Glomerular visceral epithelial cell (primary cell): ENCODE measurements at regions not wholly inside any gene's neighbourhood (a gene's known extent, or its start where the extent isn't known, plus 50 kb on each side); places are given as distances from the start of the nearest gene placed in this dataset.

Experiments
- DNase-seq: peaks from one replicate; pipeline ENCODE4 v3.0.0-alpha.2; 2016; ENCODE audit errors: extremely low spot score

DNA sequence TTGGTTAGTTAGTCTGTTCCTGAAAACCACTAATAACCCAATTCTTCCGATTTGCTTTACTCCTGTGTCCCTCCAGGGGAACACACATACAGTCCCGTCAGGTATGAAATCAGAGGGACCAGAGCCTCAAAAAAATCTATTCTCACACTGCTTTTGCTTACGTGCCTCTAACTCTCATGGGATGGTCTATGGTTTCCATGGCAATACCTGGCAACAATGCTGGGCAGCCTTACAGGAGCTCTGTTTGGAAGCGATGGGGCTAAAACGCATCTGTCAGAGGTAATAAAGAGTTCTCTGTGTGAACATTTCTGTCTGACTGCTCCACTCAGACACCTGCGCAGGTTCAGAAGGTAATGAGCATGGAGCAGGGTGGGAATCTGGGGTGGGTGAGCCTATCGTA lies 376.2 kb downstream of the GXYLT1 start:
- no peak for DNase-seq

DNA sequence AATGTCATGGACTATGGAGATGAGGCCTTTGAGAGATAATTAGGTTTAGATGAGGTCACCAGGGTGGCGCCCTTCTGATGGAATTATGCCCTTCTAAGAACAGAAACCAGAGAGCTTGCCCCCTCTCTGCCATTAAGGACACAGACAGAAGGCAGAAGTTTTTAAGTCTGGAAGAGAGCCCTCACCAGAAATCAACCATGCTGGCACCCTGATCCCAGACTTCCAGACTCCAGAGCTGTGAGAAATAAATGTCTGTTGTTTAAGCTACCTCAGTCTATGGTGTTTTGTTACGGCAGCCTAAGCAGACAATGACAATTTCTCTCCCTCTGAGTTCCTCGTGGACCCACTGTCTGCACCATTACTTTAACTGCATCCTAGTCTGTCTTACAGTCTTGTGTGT lies 382.0 kb downstream of the GXYLT1 start:
- no peak for DNase-seq

DNA sequence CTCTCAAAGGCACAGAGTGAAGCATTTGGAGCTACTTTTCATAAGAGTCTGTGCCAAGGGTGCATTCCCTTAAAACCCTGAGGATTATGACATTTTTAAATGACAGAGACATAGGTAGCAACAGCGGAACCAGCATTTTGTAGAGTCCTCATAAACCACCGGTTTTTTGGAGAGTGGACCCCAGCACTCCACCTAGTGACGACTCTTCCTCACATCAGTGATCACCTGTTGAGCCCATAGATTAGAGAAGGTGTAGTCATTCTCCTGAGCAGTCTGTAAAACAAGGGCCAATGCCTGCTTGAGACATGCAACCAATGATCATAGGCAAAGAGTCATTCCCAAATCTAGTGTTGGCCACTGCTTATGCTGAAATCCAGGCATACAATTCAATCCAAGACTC lies 399.1 kb downstream of the GXYLT1 start:
- DNase-seq, result no peak

DNA sequence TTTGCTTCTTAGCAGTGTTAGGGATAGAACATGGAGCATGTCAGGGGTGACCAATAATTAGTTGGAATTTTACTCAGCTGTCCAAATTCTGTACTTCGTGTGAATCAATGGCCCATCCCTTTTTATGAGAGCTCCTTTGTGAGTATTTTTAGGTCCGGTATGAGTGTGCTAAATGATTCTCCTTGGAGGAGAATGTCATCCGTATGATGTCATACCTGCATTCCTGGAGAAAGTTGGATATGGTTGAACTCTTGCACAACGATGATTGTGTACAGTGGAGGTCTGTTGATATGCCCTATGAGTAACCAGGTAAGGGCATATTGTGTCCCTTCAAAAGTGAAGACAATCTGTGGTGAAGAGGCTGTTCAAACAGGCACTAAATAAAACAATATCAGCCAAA lies 400.8 kb downstream of the GXYLT1 start:
- DNase-seq, result peak; percentile 34

DNA sequence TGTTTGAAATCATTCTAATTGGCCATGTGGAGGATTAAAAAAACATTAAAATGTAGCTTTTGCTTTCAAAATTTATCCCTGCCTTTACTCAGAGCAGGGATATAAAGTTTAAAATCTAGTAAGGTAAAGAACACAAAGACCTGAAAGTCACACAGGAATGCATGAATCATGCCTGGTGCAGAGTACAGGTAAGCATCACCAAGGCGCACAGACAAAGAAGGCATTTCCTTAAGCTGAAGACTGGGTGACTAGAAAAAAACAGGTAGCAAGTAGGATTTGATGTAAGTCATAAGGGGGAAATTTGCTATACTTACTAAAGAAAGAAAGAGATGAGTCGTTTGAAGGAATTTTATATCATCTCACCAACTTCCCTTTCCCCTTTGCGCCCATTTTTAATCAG lies 405.6 kb downstream of the GXYLT1 start:
- DNase-seq, result no peak

DNA sequence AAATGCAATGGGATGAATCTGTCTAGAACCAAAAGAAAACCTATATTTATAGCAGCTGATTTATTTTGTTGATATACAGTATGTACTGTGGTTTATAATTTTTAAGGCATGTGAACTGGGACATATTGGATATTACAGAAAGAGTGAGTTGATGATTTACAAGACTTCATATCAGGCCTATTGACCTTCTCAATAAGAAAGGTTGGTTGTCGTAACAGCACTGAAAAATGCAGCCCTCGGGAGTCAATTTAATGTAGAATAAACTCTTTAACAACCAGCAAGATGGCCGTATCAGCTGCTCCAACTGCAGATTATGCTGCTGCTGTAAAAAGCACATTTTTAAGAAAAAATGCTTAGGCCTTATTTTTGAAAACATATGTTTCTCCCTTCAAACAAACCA lies 407.3 kb downstream of the GXYLT1 start:
- DNase-seq, result no peak

DNA sequence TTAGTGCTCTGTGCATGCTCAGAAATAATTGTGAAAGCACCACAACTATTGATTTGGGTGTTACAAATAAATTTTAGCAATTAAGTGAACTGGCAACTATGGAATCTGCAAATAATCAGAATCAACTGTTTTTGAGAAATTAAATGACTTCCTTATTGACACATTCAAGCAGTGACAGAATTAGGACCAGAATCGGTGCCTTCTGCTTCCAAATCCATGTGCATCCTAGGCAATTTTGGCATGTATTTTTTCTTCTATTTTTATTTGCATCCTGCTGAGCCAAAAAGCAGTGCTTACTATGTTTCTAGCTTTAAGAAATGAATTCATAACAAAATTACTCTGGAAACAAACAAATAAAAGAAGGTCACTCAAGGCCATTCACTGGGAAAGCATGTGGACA lies 408.2 kb downstream of the GXYLT1 start:
- no peak for DNase-seq

DNA sequence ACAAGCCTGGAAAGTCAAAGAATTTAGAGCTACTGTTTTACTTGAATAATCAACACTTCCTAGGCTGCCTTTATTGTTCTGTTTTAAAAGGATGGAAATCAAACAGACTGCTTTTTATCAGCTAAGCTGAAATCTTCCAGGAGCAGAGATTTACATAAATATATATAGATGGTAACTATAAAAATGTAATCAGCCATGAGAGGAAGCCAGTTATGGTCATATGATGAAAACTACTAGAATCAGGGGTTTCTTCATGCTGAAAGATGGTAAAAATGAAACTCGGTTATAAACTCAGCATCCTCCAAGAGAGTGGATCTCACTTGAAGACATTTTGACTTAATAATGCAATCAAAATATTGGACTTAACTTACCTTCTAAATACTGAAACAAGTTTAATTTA lies 413.0 kb downstream of the GXYLT1 start:
- DNase-seq, result no peak

DNA sequence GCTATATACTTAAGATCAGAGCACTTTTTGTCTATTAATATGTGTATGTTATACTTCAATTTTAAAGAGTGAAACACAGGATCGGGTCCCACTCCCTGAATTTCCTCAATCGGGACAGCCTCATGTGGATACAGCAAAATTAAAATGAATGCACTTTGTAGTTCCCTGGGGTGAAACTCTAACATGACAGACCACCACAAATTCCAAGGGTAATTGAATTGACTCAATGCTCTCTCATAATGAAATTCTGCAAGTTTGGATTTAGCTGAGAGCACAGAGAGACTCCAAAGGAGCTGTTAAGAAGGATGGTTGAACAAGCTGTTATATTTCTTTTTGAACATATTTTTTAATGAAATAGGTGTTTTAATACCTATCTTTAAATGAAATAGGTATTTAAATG lies 413.6 kb downstream of the GXYLT1 start:
- DNase-seq, result no peak

DNA sequence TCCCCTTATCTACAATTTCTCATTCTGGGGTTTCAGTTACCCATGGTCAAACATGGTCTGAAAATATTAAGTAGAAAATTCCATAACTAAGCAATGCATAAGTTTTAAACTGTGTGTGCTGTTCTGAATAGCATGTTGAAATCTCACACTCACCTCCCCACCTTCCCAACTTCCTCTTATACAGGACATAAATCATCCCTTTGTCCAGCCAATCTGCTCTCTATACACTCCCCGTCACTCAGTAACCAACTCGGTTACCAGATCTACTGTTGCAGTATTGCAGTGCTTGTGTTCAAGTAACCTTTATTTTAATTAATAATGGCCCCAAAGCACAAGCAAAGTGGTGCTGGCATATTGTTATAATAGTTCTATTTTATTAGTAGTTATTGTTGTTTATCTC lies 420.5 kb downstream of the GXYLT1 start:
- DNase-seq, result no peak

DNA sequence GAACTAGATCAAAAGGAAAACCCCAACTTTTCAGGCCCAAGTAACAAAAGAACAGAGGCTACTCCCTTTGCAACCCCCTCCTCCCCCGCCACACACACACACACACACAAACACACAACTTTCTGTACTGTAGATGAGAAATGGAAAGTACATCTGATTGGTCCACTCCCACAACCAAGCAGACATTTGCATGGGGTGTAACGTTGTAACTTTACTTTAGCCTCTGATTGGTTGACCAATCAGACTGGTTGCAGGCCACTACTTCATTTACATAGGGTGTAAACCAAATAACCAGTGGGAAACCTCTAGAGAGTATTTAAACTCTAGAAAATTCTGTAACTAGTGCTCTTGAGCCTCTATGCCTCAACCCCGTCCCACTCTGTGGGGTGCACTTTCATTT lies 425.5 kb downstream of the GXYLT1 start:
- no peak for DNase-seq

DNA sequence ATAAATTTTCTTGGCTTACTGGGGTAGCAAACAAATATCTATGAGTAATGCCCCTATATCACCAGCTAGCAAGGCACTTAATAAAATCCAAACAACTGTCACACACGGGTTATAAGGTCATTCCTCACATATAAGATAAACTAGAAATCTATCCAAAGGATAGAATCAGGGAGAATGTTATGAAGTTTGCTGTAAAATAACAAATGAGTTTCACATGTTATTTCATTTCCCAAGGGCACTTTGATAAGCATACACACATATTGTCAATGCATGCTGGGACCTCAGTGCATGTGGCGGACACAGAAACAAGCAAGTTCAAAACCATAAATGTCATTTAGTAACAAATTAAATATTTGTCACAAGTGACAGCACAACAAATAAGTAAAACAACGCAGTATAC lies 429.4 kb downstream of the GXYLT1 start:
- DNase-seq, result no peak

DNA sequence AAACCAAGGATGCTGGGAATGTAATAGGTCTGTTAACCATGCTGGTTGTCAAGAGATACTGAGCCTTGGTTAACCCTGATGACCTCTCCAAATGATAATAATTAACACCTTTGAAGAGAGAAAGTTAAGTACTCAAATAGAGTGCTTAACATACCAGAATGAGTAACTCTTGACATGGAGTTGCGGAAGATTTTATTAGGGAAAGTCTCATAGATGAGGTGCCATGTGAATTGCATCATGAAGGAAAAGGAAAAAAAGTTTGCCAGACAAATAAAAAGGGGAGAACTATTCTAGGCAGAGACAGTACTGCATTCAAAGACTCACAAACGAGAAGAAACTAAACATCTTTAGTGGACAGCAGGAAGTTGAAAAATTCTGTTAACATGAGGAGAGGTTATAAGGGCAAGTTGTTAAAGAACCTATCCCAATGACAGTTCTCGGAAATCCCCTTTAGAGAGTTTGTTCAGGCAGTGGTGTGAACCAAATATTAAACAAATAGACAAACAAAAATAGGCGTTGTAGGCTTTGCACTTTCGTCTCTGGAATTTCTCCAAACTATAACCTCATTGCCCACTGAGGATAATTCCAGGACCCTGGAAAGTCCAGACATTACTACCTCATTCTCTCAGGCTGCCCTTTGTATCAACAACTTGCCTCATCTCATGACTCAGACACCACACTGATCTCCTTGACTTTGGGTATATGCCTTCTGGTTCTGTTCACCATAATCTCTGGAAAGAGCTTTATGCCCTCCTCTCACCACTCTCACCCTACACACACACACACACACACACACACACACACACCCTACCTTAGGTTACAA lies 435.0 kb downstream of the GXYLT1 start:
- DNase-seq, result peak; percentile 78

DNA sequence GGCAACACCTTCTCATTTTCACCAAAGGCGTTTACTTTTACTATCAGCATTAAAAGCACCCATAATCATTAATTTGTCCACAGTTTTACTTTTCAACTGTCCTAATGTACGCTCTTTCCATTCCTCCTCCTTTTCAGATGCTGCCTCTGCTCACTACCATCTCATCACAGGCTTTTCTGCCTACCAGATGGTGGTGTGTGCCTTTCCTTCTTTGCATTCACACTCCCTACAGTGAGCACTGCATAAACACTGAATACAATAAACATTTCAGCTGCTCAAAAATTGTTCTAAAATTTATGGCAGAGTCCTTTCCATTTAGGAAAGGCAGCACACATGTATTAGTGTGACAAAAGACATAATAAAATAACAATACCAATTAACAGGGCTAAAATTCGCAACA lies 435.7 kb downstream of the GXYLT1 start:
- no peak for DNase-seq

DNA sequence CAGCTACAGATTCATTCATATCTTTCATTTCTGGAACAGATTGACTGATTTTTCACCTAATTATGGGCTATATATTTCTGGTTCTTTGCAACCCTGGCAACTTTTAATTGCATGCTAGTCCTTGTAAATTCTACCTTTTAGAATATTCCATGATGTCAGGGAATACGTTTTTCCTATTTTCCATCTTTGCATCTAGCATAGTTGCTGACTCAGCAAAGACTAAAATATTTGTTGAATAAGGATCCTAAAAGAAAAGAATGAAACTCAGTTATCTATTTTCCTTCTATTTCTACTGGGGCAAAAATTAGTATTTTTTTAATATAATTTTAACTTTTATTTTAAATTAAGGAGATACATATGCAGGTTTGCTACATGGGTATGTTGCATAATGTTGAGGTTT lies 438.3 kb downstream of the GXYLT1 start:
- no peak for DNase-seq

DNA sequence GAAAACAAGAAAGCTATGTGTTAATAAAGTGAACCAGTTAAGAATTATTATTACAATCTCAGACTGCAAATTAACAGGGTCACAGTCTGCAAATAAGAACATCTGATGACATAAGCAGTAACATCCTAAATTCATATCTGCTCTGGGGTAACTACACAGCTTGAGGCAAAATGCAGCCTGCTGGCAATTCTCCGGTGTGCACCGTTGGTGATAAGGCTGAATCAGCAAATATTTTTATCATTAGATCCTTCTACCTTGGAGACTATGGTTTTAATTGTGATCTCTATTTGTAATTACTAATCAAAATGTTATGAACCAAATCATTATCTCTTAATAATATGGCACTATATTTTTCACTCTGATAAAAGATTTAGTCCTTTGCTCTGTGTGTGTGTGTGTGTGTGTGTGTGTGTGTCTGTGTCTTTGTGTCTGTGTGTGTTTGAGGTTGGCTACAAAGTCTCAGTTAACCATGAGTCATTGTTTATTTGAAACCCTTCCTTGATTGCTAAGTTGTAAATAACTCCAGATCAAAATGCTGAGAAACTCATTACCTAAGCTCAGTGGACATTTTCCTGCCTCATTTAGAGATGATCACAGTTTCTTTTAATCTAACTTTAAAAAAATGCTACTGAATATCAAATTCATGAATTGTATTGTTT lies 442.6 kb downstream of the GXYLT1 start:
- no peak for DNase-seq

DNA sequence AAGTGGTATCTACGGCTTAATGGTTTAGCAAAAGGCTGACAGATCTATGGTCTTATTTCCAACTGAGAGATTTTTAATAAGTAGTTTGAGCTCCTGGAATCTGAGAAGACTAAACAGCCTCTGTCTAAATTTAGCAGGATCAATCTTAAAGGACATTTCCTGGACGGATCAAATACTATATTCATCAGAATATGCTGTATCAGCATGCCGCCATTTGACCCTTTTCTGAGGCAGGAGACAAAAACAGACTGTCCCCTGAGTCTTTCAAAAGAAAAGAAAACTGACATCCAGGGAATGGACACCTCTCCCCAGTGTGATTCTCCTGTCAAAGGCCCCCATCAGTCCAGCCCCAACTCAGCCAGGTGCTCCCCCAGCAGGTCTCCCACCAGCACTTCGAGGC lies 443.7 kb downstream of the GXYLT1 start:
- DNase-seq, result no peak

DNA sequence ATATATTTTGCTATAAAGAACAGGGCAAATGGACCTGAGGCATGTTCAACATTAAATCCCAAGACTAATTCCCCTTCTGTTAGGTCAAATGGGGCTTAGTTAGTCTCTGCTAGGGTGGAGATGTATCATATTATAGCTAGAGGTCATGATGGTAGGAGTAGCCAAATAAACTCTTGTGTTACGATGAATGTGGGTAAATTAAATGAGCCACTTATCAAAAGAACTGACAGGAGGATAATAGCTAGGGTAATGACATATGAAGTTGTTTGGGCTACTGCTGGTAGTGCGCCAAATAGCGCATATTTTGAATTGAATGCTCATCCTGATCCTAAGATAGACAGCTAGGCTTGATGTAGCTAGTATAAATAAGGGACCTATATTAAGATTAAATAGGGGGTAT lies 445.0 kb downstream of the GXYLT1 start:
- no peak for DNase-seq

DNA sequence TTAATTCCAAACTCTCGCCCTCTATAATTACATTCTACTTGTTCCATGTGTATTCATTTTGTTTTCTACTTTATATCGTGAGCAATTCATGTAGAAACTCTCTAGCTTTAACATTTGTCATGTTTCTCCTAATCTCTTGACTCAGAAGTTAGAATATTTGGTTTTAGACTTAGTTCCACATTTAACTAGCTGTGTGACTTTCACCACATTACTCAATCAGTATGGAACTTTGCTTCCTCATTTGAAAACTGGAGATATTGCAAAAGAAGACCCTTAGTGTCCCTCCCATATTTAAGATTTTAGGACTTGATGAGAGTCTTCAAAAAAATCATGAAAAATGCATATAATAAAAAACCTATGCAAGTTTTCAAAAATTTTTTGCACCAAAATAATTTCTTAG lies 447.5 kb downstream of the GXYLT1 start:
- DNase-seq, result no peak

DNA sequence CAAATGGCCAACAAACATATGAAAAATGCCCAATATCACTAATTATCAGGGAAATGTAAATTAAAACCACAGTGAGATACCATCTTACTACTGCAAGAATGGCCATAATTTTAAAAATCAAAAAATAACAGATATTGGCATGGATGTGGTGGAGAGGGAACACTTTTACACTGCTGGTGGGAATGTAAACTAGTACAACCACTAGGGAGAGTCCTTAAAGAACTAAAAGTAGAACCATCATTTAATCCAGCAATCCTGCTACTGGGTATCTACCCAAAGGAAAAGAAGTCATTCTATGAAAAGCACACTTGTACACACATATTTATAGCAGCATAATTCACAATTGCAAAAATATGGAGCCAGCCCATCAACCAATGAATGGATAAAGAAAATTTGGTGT lies 459.7 kb downstream of the GXYLT1 start:
- no peak for DNase-seq

DNA sequence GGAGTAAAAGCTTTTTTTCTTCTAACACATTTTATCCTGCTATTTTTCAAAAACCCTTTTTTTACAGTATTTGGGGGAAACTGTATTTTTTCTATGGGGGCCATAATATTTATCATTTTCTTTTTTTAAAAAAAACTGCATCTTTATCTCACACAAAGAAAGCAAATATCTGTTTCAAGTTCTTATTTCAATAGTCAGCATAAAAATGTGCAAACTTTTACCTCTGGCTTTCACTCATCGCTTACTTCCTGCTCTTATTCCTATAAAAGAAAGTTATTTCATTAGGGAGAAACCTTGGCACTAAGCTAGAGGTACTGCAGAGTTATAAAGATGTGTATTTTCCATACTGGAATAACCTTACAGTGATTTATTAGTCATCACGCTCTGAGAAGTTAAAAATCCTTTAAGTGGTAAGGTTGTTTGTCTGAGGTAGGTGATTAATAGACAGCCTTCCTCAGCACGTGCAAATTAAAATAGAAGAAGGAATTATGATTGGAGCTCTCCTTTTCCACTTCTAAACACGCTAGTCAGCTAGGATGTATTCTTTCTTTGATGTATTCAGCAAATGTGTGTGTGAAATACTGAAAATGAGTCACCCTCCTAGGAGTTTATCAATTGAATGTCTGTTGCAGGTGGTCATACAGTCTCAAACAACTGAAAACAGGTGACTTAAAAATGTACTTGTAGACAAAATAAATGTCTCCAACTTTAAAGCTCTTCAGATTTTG lies 461.0 kb downstream of the GXYLT1 start:
- no peak for DNase-seq

DNA sequence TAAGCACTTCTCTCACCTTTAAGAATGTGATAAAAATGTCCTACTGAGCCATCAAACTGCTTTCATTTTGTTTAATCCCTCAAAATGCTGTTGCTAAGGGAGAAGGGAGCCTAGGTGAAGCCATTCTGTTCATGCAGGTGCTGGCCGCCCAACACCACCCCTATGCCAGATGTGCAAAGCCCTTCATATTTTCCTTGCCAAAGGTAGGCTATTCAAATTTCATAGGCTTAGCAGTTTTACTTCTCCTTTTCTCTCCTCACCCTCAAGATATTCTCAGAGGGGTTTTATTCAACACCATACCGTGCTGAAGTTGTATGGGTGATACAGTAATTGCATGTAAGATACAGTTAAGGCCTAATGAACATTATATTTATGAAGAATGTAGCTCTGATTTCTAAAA lies 461.7 kb downstream of the GXYLT1 start:
- DNase-seq, result no peak

DNA sequence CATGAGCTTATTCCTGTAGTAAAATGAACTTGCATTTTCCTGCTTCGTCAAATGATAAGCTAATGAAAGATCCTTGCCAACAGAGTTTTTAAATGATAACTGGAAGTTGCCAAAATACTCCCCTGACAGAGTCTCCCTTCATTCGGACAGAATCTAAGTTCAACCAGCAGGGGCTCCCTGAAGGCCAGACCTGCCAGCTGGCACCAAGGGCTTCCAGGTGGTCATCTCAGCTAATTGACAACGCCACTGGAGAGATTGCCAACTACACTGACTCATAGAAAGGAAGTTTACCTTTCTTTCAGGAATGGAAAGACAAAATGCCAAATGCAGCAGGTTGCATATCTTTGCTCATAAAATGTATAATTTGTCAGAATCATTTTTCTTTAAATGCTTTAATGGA lies 462.8 kb downstream of the GXYLT1 start:
- DNase-seq, result no peak
